ENCODE measurements at regions not wholly inside any gene's neighbourhood (a gene's known extent, or its start where the extent isn't known, plus 50 kb on each side); places are given as distances from the start of the nearest gene placed in this dataset.

GRCh38 chr11:92413757-92414513, 189.3 kb downstream of the FAT3 start:
- TF ChIP-seq CTCF (IDR thresholded peaks at IDR 0.05; ENCODE audit: insufficient read depth, low read length, poor library complexity, severe bottlenecking) (no peak), EZH2phosphoT487 (conservative IDR thresholded peaks at IDR 0.05; ENCODE audit: low read length) (no peak)

All from SU-DHL-6 (cell line).